ENCODE measurements at regions not wholly inside any gene's neighbourhood (a gene's known extent, or its start where the extent isn't known, plus 50 kb on each side); places are given as distances from the start of the nearest gene placed in this dataset.

- no peak for ATAC-seq (ENCODE audit: low read depth)
- POLR2A ChIA-PET, result no interaction called here
Observed at GRCh38 chr2:117555965-117556364, 258.5 kb upstream of the DDX18 start.

GRCh38 chr2:117557626-117558025, 256.9 kb upstream of the DDX18 start:
- H3K9me3 Mint-ChIP-seq, result peaks cover 3% of the 10 kb centered on the region
- H3K27me3 Mint-ChIP-seq, result no peaks in the 10 kb centered on the region
- H3K4me3 Mint-ChIP-seq, result no peak overlapping the region
- H3K4me1 Mint-ChIP-seq, result no peaks in the 10 kb centered on the region
- TF ChIP-seq CTCF (IDR thresholded peaks at IDR 0.05), result no peak
- DNase-seq, result no peak
- H3K27ac Mint-ChIP-seq, result no peak overlapping the region
- intact Hi-C loops (cut with micrococcal nuclease), result no loop called here
- no peaks in the 10 kb centered on the region for H3K36me3 Mint-ChIP-seq (ENCODE audit: low read depth)
- ChIA-PET CTCF (no interaction called here), POLR2A (no interaction called here)
- ATAC-seq (ENCODE audit: low read depth), result no peak

More at GRCh38 chr2:117555965-117556364, 258.5 kb upstream of the DDX18 start:
- Mint-ChIP-seq H3K4me3 (no peak overlapping the region), H3K4me1 (no peaks in the 10 kb centered on the region), H3K9me3 (peaks cover 3% of the 10 kb centered on the region), H3K27ac (no peak overlapping the region), H3K27me3 (no peaks in the 10 kb centered on the region), H3K36me3 (ENCODE audit: low read depth) (no peaks in the 10 kb centered on the region)
- CTCF ChIA-PET, result no interaction called here
- intact Hi-C loops (cut with micrococcal nuclease), result no loop called here
- TF ChIP-seq CTCF (IDR thresholded peaks at IDR 0.05), result no peak
- DNase-seq, result no peak

- H3K4me1 Mint-ChIP-seq, result no peaks in the 10 kb centered on the region
- no peak overlapping the region for H3K27ac Mint-ChIP-seq
- POLR2A ChIA-PET, result no interaction called here
- CTCF ChIA-PET, result no interaction called here
- intact Hi-C loops (cut with micrococcal nuclease), result no loop called here
- no peak overlapping the region for H3K4me3 Mint-ChIP-seq
- H3K36me3 Mint-ChIP-seq (ENCODE audit: low read depth), result no peaks in the 10 kb centered on the region
- H3K27me3 Mint-ChIP-seq, result no peaks in the 10 kb centered on the region
- H3K9me3 Mint-ChIP-seq, result peaks cover 8% of the 10 kb centered on the region
- no peak for DNase-seq
- no peak for ATAC-seq (ENCODE audit: low read depth)
- TF ChIP-seq CTCF (IDR thresholded peaks at IDR 0.05), result no peak
Observed at GRCh38 chr2:117562654-117563053, 251.8 kb upstream of the DDX18 start.

- CTCF ChIA-PET, result no interaction called here
- ATAC-seq (ENCODE audit: low read depth) (no peak), DNase-seq (no peak)
- no peaks in the 10 kb centered on the region for H3K4me1 Mint-ChIP-seq
- H3K36me3 Mint-ChIP-seq (ENCODE audit: low read depth), result no peaks in the 10 kb centered on the region
- intact Hi-C loops (cut with micrococcal nuclease), result no loop called here
- TF ChIP-seq CTCF (IDR thresholded peaks at IDR 0.05), result no peak
- no peaks in the 10 kb centered on the region for H3K27me3 Mint-ChIP-seq
- H3K27ac Mint-ChIP-seq, result no peak overlapping the region
- H3K4me3 Mint-ChIP-seq, result no peak overlapping the region
- peaks cover 23% of the 10 kb centered on the region for H3K9me3 Mint-ChIP-seq
- POLR2A ChIA-PET, result no interaction called here
Observed at GRCh38 chr2:117571590-117572349, 242.7 kb upstream of the DDX18 start.

GRCh38 chr2:117587310-117587709, 227.2 kb upstream of the DDX18 start:
- no peaks in the 10 kb centered on the region for H3K27me3 Mint-ChIP-seq
- no peak overlapping the region for H3K4me3 Mint-ChIP-seq
- DNase-seq (no peak), ATAC-seq (ENCODE audit: low read depth) (no peak)
- no peaks in the 10 kb centered on the region for H3K4me1 Mint-ChIP-seq
- intact Hi-C loops (cut with micrococcal nuclease), result no loop called here
- H3K36me3 Mint-ChIP-seq (ENCODE audit: low read depth), result no peaks in the 10 kb centered on the region
- H3K9me3 Mint-ChIP-seq, result peaks cover 5% of the 10 kb centered on the region
- no peak for TF ChIP-seq CTCF (IDR thresholded peaks at IDR 0.05)
- CTCF ChIA-PET, result no interaction called here
- H3K27ac Mint-ChIP-seq, result no peak overlapping the region
- POLR2A ChIA-PET, result no interaction called here
